HepG2 (cell line): ENCODE measurements at regions not wholly inside any gene's neighbourhood (a gene's known extent, or its start where the extent isn't known, plus 50 kb on each side); places are given as distances from the start of the nearest gene placed in this dataset.

Source experiments
- CSRNP1 ChIP-seq: sonication (generic); formaldehyde crosslinking; IDR thresholded peaks from 2 replicates; pipeline ENCODE4 v1.8.1; 2023; ENCODE audit warnings: mild to moderate bottlenecking, missing genetic modification reagents
- HMG20A ChIP-seq: IDR thresholded peaks from 2 replicates; pipeline ENCODE4 v1.6.1; 2016; ENCODE audit warnings: borderline replicate concordance
- JUN ChIP-seq: sonication (generic); formaldehyde crosslinking; IDR thresholded peaks from 2 replicates; pipeline ENCODE4 v1.4.0; 2020; ENCODE audit warnings: mild to moderate bottlenecking, missing genetic modification reagents
- TCF7L2 ChIP-seq: IDR thresholded peaks from 2 replicates; pipeline ENCODE4 v1.6.1; 2011; ENCODE audit warnings: mild to moderate bottlenecking, low read depth, low read length, moderate library complexity
- ZNF747 ChIP-seq: sonication (generic); formaldehyde crosslinking; IDR thresholded peaks from 2 replicates; pipeline ENCODE4 v1.8.1; 2023; ENCODE audit warnings: missing genetic modification reagents, mild to moderate bottlenecking, borderline replicate concordance
- ZSCAN20 ChIP-seq: sonication (generic); formaldehyde crosslinking; IDR thresholded peaks from 2 replicates; pipeline ENCODE4 v1.4.0; 2020; ENCODE audit warnings: missing genetic modification reagents, mild to moderate bottlenecking, borderline replicate concordance
- TF ChIP-seq, protein P1 (sequence below): sonication (generic); formaldehyde crosslinking; conservative IDR thresholded peaks from 2 replicates; pipeline ENCODE4 v1.4.0; 2020; ENCODE audit warnings: missing genetic modification reagents

DNA sequence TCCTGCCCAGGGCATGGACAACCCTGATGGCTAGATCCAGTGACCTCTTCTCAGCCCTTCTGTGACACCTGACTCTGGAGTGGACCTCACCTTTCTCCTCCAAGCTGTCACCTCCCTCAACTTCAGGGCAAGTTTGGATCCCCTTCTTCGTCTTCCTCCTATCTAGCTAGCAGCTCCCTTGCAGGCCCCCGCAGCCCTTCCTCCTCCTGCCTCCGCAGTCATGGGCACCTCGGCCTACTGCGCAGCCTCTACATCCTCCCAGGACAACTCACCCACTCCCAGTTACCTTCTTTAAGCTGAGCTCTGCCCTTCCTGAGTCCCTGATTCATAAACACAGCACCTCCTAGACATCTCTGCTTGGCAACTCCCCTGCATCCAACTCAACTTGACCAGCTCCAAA is 61.3 kb upstream of the ID3 start:
- TF ChIP-seq TCF7L2, result no peak
- TF ChIP-seq, protein P1, sequence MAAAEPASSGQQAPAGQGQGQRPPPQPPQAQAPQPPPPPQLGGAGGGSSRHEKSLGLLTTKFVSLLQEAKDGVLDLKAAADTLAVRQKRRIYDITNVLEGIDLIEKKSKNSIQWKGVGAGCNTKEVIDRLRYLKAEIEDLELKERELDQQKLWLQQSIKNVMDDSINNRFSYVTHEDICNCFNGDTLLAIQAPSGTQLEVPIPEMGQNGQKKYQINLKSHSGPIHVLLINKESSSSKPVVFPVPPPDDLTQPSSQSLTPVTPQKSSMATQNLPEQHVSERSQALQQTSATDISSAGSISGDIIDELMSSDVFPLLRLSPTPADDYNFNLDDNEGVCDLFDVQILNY (CRISPR knock-in tag), result no peak
- TF ChIP-seq ZNF747 (CRISPR knock-in tag), result no peak
- no peak for TF ChIP-seq HMG20A (CRISPR knock-in tag)
- no peak for TF ChIP-seq CSRNP1 (CRISPR knock-in tag)
- TF ChIP-seq ZSCAN20 (CRISPR knock-in tag), result no peak
- TF ChIP-seq JUN (CRISPR knock-in tag), result no peak
